ENCODE measurements at regions not wholly inside any gene's neighbourhood (a gene's known extent, or its start where the extent isn't known, plus 50 kb on each side); places are given as distances from the start of the nearest gene placed in this dataset.
"Not testable (repeated sequence)": the region's sequence is repeated elsewhere in the genome, so short reads cannot be mapped to it uniquely, and the experiment has no call there.

GRCh38 chr9:39018107-39018506 is 269.9 kb downstream of the CNTNAP3 start:
- DNase-seq: not testable (repeated sequence)

- DNase-seq: not testable (repeated sequence)
Observed at GRCh38 chr9:39015178-39015577, 272.8 kb downstream of the CNTNAP3 start.

- not testable (repeated sequence) for DNase-seq
Observed at GRCh38 chr9:39014805-39015123, 273.2 kb downstream of the CNTNAP3 start.

- DNase-seq: not testable (repeated sequence)
Observed at GRCh38 chr9:39014096-39014804, 273.7 kb downstream of the CNTNAP3 start.

- not testable (repeated sequence) for DNase-seq
Observed at GRCh38 chr9:39009743-39010142, 278.2 kb downstream of the CNTNAP3 start.

- not testable (repeated sequence) for DNase-seq
Observed at GRCh38 chr9:39009343-39009742, 278.6 kb downstream of the CNTNAP3 start.

- not testable (repeated sequence) for DNase-seq
Observed at GRCh38 chr9:39008907-39009306, 279.1 kb downstream of the CNTNAP3 start.

- not testable (repeated sequence) for DNase-seq
Observed at GRCh38 chr9:39005736-39006135, 282.2 kb downstream of the CNTNAP3 start.

- not testable (repeated sequence) for DNase-seq
Observed at GRCh38 chr9:39001085-39001593, 281.2 kb upstream of the FAM240B start.

- DNase-seq: not testable (repeated sequence)
Observed at GRCh38 chr9:38999277-38999676, 279.3 kb upstream of the FAM240B start.

GRCh38 chr9:38993690-38994089 is 273.8 kb upstream of the FAM240B start:
- DNase-seq: not testable (repeated sequence)

- not testable (repeated sequence) for DNase-seq
Observed at GRCh38 chr9:38993156-38993555, 273.2 kb upstream of the FAM240B start.

- DNase-seq: not testable (repeated sequence)
Observed at GRCh38 chr9:38978734-38979133, 258.8 kb upstream of the FAM240B start.

GRCh38 chr9:38969480-38969879 is 249.5 kb upstream of the FAM240B start:
- DNase-seq: not testable (repeated sequence)

GRCh38 chr9:38968651-38969374 is 248.9 kb upstream of the FAM240B start:
- DNase-seq: not testable (repeated sequence)

GRCh38 chr9:38967866-38968265 is 247.9 kb upstream of the FAM240B start:
- DNase-seq: not testable (repeated sequence)

- not testable (repeated sequence) for DNase-seq
Observed at GRCh38 chr9:38967285-38967684, 247.4 kb upstream of the FAM240B start.

- DNase-seq: not testable (repeated sequence)
Observed at GRCh38 chr9:38959812-38960211, 239.9 kb upstream of the FAM240B start.

- not testable (repeated sequence) for DNase-seq
Observed at GRCh38 chr9:38955837-38956236, 235.9 kb upstream of the FAM240B start.

- not testable (repeated sequence) for DNase-seq
Observed at GRCh38 chr9:38952715-38953341, 232.9 kb upstream of the FAM240B start.

- not testable (repeated sequence) for DNase-seq
Observed at GRCh38 chr9:38945929-38946570, 226.1 kb upstream of the FAM240B start.

GRCh38 chr9:38944881-38945449 is 225.0 kb upstream of the FAM240B start:
- not testable (repeated sequence) for DNase-seq

GRCh38 chr9:38940501-38940900 is 220.6 kb upstream of the FAM240B start:
- not testable (repeated sequence) for DNase-seq

All from T1000 (cell line).